ENCODE measurements at regions not wholly inside any gene's neighbourhood (a gene's known extent, or its start where the extent isn't known, plus 50 kb on each side); places are given as distances from the start of the nearest gene placed in this dataset.

DNA sequence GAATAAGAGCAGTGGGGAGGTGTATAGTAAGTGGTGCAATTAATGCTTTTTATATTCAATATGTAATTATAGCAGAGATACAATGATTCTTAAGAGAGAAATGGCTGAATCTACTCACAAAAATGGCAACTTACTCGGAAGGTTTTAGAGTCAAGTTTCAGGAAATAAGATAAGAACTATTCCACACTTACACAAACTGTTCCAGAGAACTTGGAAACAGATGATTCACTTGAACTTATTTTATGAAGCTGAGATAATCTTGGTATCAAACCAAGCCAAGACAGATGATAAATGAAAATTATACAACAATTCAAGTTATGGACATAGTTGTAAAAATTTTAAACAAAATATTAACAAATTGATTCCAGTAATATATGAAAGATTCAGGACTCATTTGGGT, 311.3 kb upstream of the HS3ST1 start:
- no peak for TF ChIP-seq ZFX (IDR thresholded peaks at IDR 0.05; ENCODE audit: borderline replicate concordance)
- TF ChIP-seq, protein P1, sequence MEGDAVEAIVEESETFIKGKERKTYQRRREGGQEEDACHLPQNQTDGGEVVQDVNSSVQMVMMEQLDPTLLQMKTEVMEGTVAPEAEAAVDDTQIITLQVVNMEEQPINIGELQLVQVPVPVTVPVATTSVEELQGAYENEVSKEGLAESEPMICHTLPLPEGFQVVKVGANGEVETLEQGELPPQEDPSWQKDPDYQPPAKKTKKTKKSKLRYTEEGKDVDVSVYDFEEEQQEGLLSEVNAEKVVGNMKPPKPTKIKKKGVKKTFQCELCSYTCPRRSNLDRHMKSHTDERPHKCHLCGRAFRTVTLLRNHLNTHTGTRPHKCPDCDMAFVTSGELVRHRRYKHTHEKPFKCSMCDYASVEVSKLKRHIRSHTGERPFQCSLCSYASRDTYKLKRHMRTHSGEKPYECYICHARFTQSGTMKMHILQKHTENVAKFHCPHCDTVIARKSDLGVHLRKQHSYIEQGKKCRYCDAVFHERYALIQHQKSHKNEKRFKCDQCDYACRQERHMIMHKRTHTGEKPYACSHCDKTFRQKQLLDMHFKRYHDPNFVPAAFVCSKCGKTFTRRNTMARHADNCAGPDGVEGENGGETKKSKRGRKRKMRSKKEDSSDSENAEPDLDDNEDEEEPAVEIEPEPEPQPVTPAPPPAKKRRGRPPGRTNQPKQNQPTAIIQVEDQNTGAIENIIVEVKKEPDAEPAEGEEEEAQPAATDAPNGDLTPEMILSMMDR (IDR thresholded peaks at IDR 0.05), result no peak
